ENCODE measurements at regions not wholly inside any gene's neighbourhood (a gene's known extent, or its start where the extent isn't known, plus 50 kb on each side); places are given as distances from the start of the nearest gene placed in this dataset.

DNA sequence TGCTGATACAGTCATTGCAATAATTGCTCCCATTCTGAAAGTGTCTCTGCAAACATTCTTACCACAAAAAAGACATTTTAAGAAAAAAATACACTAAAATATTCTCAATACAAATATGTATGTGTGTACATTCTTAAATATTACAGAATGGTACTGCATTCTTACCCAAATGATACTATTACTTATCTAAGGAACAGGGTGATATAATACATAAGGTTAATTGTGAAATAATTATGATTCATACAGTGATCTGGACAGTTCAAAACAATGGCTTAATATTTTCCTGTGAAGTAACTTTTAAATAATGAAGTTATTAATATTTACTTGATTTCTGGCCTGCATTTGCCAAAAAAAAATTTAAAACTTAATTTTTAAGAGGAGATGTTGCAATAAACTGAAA is 694.6 kb downstream of the TUSC7 start:
- no peak for DNase-seq (ENCODE audit: low read depth)

DNA sequence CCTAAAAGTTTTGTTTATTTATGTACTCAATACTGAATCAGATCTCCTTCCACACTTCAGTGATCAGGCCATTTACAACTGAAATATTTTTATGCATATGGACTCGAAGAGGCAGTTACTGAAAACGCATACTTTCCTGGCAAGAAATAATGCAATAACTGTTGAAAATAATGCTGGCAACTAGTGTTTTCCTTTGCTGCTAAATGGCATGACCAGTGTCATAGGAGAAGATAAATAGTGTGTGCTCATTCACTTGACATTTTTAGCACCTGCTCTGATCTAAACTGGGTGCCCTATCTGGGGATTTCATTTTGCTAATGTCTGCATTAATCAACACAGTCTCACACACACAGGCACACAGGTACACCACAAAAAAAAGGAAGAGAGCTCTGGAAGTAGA is 695.2 kb downstream of the TUSC7 start:
- no peak for DNase-seq (ENCODE audit: low read depth)

DNA sequence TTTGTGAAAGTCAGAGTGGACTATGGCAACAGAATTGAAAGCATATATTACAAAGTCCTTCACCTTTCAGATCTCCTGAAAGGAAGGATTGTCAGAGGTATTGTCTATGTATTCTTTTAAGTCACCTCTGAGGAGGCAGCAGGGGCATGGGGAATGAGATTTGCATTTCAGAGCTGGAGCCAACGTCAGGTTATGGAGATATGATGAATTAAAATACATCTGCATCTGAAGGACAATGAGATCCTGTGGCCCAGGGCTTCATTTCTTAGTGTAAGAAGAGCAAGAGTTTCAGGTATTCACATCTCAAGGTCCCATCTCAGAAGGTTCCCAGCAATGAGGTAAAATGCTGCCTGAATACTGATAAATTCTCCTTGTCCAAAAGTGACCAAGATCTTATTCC is 695.8 kb downstream of the TUSC7 start:
- no peak for DNase-seq (ENCODE audit: low read depth)

DNA sequence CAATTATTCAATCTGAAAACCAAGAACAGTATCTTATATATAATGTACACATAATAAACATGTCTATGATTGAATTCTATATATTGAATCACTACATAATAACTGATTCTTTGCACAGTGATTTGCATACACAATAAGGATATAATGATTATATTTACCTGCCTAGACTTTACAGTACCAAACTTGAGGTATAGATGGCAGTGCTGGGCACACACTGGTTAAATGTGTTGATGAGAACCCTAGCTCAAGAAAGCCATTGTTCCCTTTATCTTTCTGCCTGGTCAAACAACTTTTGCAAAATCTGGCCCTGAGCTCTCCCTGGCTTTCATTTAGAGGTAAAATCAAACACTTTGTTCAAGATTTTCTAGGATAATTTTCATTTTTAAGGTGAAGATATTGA is 697.7 kb downstream of the TUSC7 start:
- DNase-seq (ENCODE audit: low read depth): peak; percentile 11

DNA sequence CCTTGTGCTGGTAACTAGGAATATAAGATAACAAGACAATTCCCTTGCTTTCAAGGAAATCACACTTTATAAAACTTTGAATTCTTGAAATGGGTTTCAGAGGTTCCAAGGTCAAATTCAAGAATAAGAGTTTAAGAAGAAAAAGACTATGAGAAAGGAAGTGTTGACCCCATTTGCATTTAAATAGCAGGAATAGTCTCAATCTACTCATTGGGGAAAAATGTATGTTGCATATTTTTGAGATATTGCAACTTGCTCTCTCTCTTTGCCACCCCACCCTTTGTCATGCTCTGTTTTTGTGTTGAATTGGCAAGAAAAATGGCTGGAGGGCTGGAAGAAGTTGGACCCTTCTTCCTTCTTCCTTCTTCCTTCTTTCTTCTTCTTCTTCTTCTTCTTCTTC is 699.2 kb downstream of the TUSC7 start:
- DNase-seq (ENCODE audit: low read depth): peak; percentile 3

DNA sequence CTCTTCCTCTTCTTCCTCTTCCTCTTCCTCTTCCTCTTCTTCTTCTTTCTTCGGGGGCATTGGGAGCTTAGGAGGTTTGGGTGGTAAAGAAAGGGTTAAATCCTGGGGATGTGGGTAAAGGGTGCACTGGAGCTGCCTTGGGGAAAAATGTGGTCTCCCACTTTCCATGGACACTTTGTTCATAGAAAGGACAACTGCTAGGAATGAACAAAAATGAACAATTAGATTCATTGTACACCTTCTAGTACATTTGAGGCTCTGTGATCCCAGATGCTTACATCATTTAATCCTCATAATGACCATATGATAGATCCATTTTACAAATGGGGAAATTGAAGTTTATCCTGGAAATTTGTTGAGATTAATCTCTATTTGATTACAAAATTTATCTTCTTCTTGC is 699.7 kb downstream of the TUSC7 start:
- DNase-seq (ENCODE audit: low read depth): no peak

DNA sequence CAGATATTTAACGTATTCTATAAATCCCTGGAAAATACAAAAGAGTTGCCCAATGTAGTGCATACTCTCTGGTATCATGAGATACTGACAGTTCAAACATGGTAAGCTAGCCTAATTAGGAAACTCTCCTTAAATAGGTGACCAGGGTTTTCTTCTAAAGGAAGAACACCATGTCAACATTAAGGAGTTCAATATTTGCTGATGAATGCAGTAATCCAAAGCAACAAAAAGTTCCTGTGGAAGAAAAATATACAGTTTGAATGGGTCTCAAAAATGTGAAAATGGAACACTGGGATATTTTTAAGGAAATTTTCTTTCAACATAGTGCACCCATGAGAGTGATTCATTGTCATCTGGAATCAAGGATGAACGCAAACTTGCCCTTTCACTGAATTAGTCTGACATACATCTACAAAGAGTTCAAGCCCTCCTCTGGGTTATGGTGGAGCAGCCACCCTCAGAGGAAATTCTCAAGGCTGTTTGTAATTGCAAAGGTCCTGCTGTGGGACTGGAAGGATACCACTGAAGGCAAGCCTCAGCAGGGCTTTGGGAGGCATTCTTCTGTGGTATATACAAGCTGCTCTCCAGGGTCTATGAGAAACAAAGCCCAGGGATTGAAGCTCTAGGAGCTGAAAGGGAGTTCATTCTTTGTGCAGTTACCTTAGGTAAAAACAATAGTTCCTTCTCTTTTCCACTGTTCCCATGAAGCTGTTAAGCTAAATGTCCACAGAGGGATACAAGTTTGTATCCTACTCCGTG is 700.3 kb downstream of the TUSC7 start:
- DNase-seq (ENCODE audit: low read depth): no peak

DNA sequence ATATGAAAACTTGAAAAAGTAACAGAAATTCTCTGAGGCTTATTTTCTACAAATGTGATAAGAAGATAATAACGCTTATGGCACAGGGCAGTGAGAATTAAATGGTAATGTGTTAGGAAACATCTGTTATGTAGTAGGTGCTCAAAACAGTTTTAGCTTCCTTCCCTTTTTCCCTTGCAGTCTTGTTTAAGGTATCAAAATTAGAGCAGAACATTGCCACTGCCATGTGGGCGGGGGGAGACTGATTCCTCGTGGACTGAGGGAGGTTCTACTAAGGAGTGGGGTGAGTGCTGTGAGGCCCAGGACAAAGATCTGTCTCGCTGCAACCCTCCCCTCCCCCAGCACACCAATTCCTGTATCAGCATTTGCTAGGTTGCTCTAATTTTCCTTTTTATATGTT is 702.4 kb downstream of the TUSC7 start:
- no peak for DNase-seq (ENCODE audit: low read depth)

DNA sequence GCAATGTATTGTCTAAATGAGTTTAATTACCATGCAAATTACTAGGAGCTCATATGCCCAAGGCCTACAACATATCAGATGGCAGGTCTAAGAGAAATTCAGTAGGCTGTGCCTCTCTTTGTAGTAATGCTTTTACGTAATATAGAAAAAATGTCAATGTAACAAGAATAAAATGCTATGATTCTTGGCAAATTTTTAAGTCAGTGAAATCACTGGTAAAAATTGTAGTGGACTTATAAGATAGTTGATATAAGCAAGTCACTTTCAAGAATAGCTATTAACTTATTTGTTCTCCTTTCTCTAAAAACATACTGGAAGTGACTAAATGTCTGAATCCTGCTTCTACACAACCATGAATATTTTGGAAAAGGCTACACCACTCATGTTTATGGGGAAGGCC is 707.8 kb downstream of the TUSC7 start:
- DNase-seq (ENCODE audit: low read depth): no peak

DNA sequence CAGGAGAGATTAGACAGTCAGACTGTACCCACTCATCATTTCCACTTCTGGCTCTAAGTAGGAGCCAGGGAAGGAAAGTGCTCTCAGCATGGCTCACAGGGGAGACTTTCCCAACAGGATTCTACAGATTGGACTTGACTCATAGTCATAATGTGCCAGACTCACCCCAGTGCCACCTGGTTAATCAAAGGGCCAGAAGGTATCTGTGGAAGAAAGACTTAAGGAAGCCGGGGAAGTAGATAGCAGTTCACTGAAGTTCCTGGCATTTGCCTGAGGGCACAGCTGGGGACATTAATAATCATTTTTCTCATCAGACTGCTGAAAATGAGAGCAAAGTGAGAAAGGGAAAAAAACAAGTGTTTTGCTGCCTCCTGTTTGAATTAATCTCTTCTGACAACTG is 717.5 kb downstream of the TUSC7 start:
- DNase-seq (ENCODE audit: low read depth): no peak

DNA sequence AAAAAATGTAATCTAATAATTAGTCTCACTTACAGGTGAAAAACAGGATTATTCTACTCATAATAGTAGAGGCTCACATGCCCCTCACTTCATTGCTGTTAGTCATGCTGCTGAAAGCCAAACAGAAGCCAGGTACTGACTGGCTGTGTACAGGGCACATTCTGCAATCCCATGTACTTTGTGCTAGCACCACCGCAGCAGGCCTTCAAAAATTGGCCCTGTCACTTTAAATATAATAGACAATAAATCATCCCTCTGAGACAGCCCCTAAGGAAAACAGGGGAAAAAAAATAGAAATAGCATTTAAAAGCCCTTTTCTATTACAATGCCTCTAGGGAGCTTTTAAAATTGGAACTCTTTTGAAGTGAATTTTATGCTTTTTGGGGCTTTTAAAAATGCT is 723.8 kb downstream of the TUSC7 start:
- DNase-seq (ENCODE audit: low read depth): no peak

DNA sequence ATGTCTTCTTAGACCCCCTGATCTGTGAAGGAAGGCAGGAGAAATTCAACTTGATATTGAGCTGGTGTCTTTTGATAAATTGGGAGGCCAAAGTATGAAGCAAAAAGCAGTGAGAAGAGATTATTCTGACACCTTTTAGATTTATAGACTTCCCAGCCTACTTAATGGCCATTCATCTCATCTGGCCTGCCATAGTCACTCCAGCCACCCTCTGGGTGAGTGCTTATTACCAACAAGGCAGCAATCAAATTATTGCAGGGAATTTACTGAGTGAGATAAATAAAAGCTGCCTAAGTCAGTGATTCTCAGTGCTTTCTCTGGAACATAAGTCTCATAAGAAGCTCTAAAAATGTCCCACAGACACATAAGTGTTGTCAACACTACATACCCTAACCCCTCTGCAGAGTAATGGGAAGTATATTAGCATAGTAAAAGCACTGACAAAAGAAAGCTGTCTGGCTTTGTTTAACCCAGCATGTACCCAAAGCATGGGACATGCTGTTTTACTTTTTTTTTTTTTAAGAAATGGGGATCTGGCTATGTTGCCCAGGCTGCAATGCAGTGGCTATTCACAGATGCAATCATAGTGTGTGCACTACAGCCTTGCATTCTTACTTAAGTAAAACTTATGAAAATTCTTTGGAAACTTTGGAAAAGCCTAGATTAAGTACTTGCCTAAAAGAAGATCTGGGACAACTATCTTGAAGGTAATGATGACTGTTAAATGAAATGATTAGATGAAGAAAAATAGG is 725.3 kb downstream of the TUSC7 start:
- no peak for DNase-seq (ENCODE audit: low read depth)

DNA sequence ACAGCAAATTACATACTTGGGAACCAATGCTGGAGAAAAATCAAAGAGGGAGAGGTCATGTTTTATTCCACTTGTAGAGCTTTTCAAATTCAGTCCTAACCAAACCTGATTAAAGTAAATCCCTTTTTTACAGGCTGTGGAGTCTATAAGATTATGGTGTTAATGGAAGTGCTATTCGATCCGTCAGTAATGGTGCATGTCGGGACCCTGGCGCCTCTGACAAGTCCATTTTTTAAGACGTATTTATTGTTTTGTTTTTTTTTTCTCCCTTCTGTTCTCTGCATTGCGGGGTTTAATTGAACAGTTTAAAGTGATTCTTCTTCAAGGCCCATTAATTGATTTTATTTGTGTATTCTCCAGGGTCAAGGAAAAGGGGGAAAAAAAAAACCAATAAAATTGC is 725.9 kb downstream of the TUSC7 start:
- no peak for DNase-seq (ENCODE audit: low read depth)

DNA sequence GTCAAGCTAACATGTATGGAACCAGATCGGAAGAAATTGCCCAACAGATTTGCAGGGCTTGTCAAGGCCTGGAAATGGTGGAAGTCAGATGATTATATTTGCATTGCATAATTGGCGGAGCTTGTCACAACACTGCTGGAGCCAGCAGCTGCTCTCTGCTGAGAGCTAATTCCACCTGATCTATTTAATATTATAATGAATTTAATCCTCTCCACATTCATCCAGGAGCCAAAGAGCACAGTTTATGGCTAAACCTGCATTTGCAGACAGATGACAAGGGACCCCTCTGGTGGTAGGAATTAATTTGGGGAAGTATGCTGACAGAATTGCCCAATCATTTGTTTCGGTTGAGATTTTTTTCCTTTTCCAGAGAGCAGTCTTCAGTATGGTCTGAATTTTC is 730.2 kb downstream of the TUSC7 start:
- peak; percentile 1 for DNase-seq (ENCODE audit: low read depth)

DNA sequence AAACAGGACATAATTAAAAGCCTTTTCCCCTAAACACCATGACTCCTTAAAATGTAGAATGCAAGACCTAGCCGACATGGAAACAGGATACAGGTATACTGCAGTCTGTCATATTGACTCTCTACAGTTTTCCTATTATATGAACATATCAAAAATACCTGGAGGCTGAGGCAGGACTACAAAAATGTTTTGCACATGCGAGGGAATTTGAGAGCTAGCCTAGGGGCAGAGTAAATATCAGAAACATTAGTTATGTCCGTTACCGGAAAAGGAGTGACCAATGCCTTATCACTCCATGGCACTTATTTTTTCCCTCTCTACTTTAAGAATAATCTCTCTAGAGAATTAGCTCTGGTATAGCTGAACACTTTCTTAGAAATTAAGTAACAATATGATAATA is 732.3 kb downstream of the TUSC7 start:
- no peak for DNase-seq (ENCODE audit: low read depth)

DNA sequence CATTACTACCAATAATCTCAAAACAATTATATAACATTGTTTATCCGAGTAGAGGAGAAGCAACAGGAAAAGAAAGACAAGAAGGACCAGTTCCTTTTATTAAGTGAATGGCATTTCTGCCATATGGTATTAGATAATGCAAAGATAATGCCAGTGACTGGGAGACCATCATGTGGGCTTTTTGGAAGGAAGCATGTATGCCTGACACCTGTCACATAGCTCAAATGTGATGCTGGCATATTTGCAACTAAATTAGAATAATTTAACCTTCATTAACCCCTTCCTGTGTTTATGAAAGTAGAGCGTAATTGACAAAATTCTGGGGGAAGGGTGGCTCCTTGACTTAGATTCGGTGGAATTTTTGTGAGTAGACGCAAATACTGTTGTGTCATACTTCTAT is 733.0 kb downstream of the TUSC7 start:
- no peak for DNase-seq (ENCODE audit: low read depth)

DNA sequence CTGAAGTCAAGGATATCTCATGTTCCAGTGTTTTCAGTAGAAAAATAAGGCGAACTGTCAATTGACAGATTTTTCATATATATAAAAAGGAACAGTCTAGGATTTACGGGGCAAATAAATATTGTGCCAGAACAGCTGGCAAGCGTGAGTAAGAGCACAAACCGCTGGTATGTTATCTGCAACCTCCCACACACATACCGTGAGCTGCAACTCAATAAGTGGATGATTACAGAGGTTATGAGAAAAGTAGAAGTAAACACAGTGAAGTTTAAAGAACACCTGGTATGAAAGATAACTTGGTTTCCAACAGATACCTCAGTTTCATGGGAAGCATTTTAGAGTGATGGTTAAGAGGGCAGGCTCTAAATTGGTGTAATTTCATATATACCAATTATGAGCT is 733.4 kb downstream of the TUSC7 start:
- DNase-seq (ENCODE audit: low read depth): no peak

DNA sequence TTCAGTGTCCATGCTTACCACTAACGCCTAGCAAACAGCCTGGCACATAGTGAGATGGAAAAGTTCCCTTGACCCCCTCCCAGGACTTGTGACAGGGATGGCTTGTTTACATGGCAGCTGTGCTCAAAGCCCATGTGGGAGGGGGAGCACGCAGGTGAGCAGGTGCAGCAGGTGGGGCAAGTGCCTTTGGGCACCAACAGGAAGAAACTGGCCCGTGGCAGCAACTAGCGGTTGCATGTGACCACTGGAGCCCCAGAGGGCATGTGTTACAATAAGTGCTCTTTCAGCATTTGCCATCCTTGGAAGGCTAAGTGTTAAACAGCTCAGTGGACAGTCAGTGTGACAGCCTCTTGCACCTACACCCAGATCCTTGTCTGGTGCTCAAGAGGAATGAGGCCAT is 734.6 kb downstream of the TUSC7 start:
- no peak for DNase-seq (ENCODE audit: low read depth)

DNA sequence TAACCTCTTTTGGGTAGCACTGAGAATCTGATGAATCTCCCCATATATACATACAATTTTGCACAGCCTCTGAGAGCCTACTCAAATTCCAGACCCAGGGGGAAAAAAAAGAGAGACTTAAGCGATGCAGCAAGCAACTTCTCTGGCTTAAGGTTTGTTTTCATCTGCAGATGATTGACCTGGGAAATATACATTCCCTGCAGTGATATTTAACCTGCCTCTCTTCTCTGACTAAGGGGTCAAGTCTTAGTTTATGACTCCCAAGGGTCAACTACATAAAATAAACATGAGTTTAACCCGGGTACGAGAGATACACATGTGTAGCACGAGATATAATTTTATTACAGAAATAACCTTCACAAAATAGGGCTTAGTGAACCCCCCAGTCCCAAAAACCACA is 737.8 kb downstream of the TUSC7 start:
- no peak for DNase-seq (ENCODE audit: low read depth)

DNA sequence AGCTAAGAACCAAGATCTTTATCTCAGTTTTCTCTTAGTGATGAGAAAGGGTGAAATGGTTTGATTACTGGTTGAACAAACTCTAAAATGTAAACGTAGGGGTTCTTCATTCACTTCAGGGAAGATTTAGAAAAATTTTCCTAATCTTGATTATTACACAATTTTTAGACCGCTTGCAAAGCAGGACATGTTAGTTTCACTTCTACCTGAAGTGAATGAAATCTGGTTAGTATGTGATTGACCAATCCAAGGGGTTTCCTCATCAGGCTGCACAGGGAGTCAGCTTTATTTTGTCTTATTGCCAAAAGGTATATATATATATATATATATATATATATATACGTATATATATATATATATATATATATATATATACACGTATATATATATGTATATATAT is 740.4 kb downstream of the TUSC7 start:
- DNase-seq (ENCODE audit: low read depth): no peak

DNA sequence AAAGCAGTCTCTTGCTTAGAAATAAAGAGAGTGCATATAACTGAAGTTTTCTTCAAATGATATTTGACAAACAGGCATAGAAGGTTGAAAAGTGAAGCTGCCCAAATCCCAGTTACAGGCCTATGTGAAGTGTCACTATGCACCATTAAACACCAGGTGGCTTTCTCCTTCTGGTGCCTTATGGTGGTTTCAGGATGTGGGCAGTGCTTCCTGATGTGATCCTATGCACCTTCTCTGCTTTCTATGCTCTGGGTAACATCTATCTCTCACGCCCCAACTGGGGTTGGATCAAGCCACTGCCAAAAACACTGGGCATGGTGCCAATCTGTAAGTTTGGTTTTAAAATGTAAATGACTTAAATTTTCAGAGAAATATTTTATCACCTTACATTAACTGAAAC is 744.7 kb downstream of the TUSC7 start:
- no peak for DNase-seq (ENCODE audit: low read depth)

DNA sequence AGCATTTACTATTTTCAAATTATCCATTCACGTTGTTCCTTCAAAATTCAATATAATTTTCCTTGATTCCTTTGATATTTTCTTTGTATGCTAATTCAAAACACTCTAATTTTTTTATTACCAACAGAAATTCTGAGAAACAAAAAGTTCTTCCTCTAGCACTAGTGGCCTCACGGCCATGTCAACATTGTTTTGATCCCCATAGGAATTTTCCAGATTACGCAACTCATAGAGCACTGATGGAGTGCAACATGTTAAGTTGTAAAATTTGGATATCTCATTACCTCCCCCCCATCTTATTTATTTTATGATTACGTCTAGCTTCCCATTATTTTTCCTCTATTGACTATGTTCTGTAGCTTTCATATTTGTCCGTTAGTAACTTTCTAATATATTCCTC is 745.3 kb downstream of the TUSC7 start:
- DNase-seq (ENCODE audit: low read depth): no peak

DNA sequence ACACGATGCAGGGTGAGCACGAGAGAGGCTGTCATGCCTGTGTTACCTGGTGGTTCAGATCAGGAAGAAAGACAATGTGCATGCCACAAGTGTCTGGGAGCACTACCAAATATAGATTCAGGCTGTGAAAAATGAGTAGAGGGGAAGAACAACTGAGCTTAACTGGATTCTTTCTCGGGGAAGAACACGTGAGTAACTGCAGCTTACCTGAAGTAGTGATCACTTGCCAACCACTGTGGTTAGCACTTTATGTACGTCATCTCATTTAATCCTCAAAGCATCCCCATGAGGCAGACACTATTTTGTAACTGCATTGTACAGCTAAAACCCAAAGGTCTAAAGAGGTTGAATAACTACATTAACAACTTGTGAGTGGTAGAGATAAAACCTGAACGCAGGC is 746.2 kb downstream of the TUSC7 start:
- no peak for DNase-seq (ENCODE audit: low read depth)
